GM12878 (cell line): ENCODE measurements at regions not wholly inside any gene's neighbourhood (a gene's known extent, or its start where the extent isn't known, plus 50 kb on each side); places are given as distances from the start of the nearest gene placed in this dataset.

Experiments used
- EGR1 ChIP-seq, 2 experiments: IDR thresholded peaks; 1 replicate in 1 of 2; 2 replicates in 1 of 2; pipeline ENCODE4 v1.6.1; 2011 to 2012; ENCODE audit warnings: low read depth in 2 of 2, low read length in 2 of 2, borderline replicate concordance in 1 of 2, mild to moderate bottlenecking in 1 of 2, moderate library complexity in 1 of 2
- HDGF ChIP-seq: fragments of 450-650 bp; IDR thresholded peaks from 2 replicates; pipeline ENCODE4 v1.6.1; 2016; ENCODE audit warnings: antibody characterized with exemption
- MAX ChIP-seq: IDR thresholded peaks from 2 replicates; pipeline ENCODE4 v1.6.1; 2012; ENCODE audit warnings: low read depth, low read length, improper control_type of control experiment
- MEF2B ChIP-seq: fragments of 450-650 bp; IDR thresholded peaks from 2 replicates; pipeline ENCODE4 v1.6.1; 2018; ENCODE audit warnings: mild to moderate bottlenecking, moderate library complexity; ENCODE audit not compliant: partially characterized antibody, poor library complexity, severe bottlenecking
- POLR2A ChIP-seq: IDR thresholded peaks from 2 replicates; pipeline ENCODE4 v1.6.1; 2011; ENCODE audit warnings: low read depth, mild to moderate bottlenecking, low read length
- POLR2AphosphoS5 ChIP-seq: IDR thresholded peaks from 2 replicates; pipeline ENCODE4 v1.6.1; 2011; ENCODE audit warnings: mild to moderate bottlenecking, low read length, inconsistent platforms
- PRDM15 ChIP-seq: fragments of 450-650 bp; formaldehyde crosslinking; IDR thresholded peaks from 2 replicates; pipeline ENCODE4 v1.4.0; 2020; ENCODE audit warnings: mild to moderate bottlenecking, moderate library complexity
- SIX5 ChIP-seq: IDR thresholded peaks from 2 replicates; pipeline ENCODE4 v1.6.1; 2011; ENCODE audit warnings: mild to moderate bottlenecking, low read depth, low read length, moderate library complexity; ENCODE audit not compliant: severe bottlenecking
- STAT3 ChIP-seq: IDR thresholded peaks from 2 replicates; pipeline ENCODE4 v1.6.1; 2011; ENCODE audit warnings: low read depth, low read length, improper control_type of control experiment
- ZBTB4 ChIP-seq: fragments of 450-650 bp; formaldehyde crosslinking; IDR thresholded peaks from 2 replicates; pipeline ENCODE4 v1.4.0; 2022; ENCODE audit warnings: mild to moderate bottlenecking, moderate library complexity

GRCh38 chr7:155886391-155887173 is 74.3 kb upstream of the SHH start (continued):
- TF ChIP-seq PRDM15 (CRISPR knock-in tag) = no peak
- TF ChIP-seq HDGF = no peak
- no peak for TF ChIP-seq SIX5
- no peak for TF ChIP-seq EGR1 (IDR thresholded peaks at IDR 0.05; ENCODE audit: borderline replicate concordance in 1 of 2, low read depth in 2 of 2, low read length in 2 of 2)
- TF ChIP-seq ZBTB4 (CRISPR knock-in tag) = no peak
- no peak for TF ChIP-seq MAX
- no peak for TF ChIP-seq MEF2B
- TF ChIP-seq STAT3 = no peak
- no peak for TF ChIP-seq POLR2A
- no peak for TF ChIP-seq POLR2AphosphoS5
